ENCODE measurements at regions not wholly inside any gene's neighbourhood (a gene's known extent, or its start where the extent isn't known, plus 50 kb on each side); places are given as distances from the start of the nearest gene placed in this dataset.

- no TSS peak for BruUV-seq (replicated peaks)
- TF ChIP-seq EZH2 (IDR thresholded peaks at IDR 0.05; ENCODE audit: borderline replicate concordance, low read depth, low read length, poor library complexity, severe bottlenecking): no peak
- no peak for TF ChIP-seq CTCF (conservative IDR thresholded peaks at IDR 0.05; ENCODE audit: low read depth, low read length)
- Histone ChIP-seq H3K4me3 (ENCODE audit: low read depth, low read length, poor library complexity, severe bottlenecking) (no peak overlapping the region), H3K27me3 (replicated peaks; ENCODE audit: insufficient read depth, low read depth, low read length, poor library complexity) (no peaks in the 10 kb centered on the region), H3K36me3 (ENCODE audit: insufficient read depth, low read length, poor library complexity, severe bottlenecking) (no peaks in the 10 kb centered on the region), H3K9me3 (ENCODE audit: low read depth, low read length, poor library complexity, severe bottlenecking) (no peaks in the 10 kb centered on the region), H3K27ac (ENCODE audit: low read depth, low read length, poor library complexity, severe bottlenecking) (no peak overlapping the region), H3K4me1 (ENCODE audit: insufficient read depth, low read length, poor library complexity, severe bottlenecking) (peaks cover 24% of the 10 kb centered on the region)
- ChIA-PET POLR2A (ENCODE audit: low non-redundant PET) (no interaction called here), CTCF (no interaction called here)
- intact Hi-C loops (cut with micrococcal nuclease; ENCODE audit: unreplicated experiment): loop anchor here (5.0 kb wide), 1 partner anchor 64 kb away; no protein-coding TSS in a partner anchor
- DNase-seq (ENCODE audit: low spot score): no peak
Measured at GRCh38 chr2:212841460-212841859, 302.9 kb upstream of the ERBB4 start.

GRCh38 chr2:212832211-212833195 lies 293.9 kb upstream of the ERBB4 start:
- H3K27me3 ChIP-seq (replicated peaks; ENCODE audit: insufficient read depth, low read depth, low read length, poor library complexity): no peaks in the 10 kb centered on the region
- peaks cover 4% of the 10 kb centered on the region for H3K9me3 ChIP-seq (ENCODE audit: low read depth, low read length, poor library complexity, severe bottlenecking)
- POLR2A ChIA-PET (ENCODE audit: low non-redundant PET): no interaction called here
- no peak for TF ChIP-seq EZH2 (IDR thresholded peaks at IDR 0.05; ENCODE audit: borderline replicate concordance, low read depth, low read length, poor library complexity, severe bottlenecking)
- TF ChIP-seq CTCF (conservative IDR thresholded peaks at IDR 0.05; ENCODE audit: low read depth, low read length): no peak
- H3K27ac ChIP-seq (ENCODE audit: low read depth, low read length, poor library complexity, severe bottlenecking): no peak overlapping the region
- H3K4me1 ChIP-seq (ENCODE audit: insufficient read depth, low read length, poor library complexity, severe bottlenecking): no peaks in the 10 kb centered on the region
- BruUV-seq (replicated peaks): no TSS peak
- no peaks in the 10 kb centered on the region for H3K36me3 ChIP-seq (ENCODE audit: insufficient read depth, low read length, poor library complexity, severe bottlenecking)
- H3K4me3 ChIP-seq (ENCODE audit: low read depth, low read length, poor library complexity, severe bottlenecking): no peak overlapping the region
- CTCF ChIA-PET: no interaction called here
- intact Hi-C loops (cut with micrococcal nuclease; ENCODE audit: unreplicated experiment): no loop called here
- DNase-seq (ENCODE audit: low spot score): no peak

GRCh38 chr2:212831671-212832199 lies 293.1 kb upstream of the ERBB4 start:
- TF ChIP-seq EZH2 (IDR thresholded peaks at IDR 0.05; ENCODE audit: borderline replicate concordance, low read depth, low read length, poor library complexity, severe bottlenecking) (no peak), CTCF (conservative IDR thresholded peaks at IDR 0.05; ENCODE audit: low read depth, low read length) (no peak)
- POLR2A ChIA-PET (ENCODE audit: low non-redundant PET): no interaction called here
- no TSS peak for BruUV-seq (replicated peaks)
- Histone ChIP-seq H3K9me3 (ENCODE audit: low read depth, low read length, poor library complexity, severe bottlenecking) (peaks cover 4% of the 10 kb centered on the region), H3K27me3 (replicated peaks; ENCODE audit: insufficient read depth, low read depth, low read length, poor library complexity) (no peaks in the 10 kb centered on the region), H3K27ac (ENCODE audit: low read depth, low read length, poor library complexity, severe bottlenecking) (no peak overlapping the region), H3K4me1 (ENCODE audit: insufficient read depth, low read length, poor library complexity, severe bottlenecking) (no peaks in the 10 kb centered on the region), H3K4me3 (ENCODE audit: low read depth, low read length, poor library complexity, severe bottlenecking) (no peak overlapping the region), H3K36me3 (ENCODE audit: insufficient read depth, low read length, poor library complexity, severe bottlenecking) (no peaks in the 10 kb centered on the region)
- no peak for DNase-seq (ENCODE audit: low spot score)
- CTCF ChIA-PET: no interaction called here
- intact Hi-C loops (cut with micrococcal nuclease; ENCODE audit: unreplicated experiment): no loop called here

Data from A673 (cell line).